Activated CD4-positive, CD25-positive, alpha-beta regulatory T cell treated with anti-CD3 and anti-CD28 coated beads, Interleukin-2, amount 50 U/mL, for 16 hours (primary cell): ENCODE measurements at regions not wholly inside any gene's neighbourhood (a gene's known extent, or its start where the extent isn't known, plus 50 kb on each side); places are given as distances from the start of the nearest gene placed in this dataset.

Experiments
- DNase-seq: peaks from one replicate; pipeline ENCODE4 v3.0.0-alpha.2; 2020; ENCODE audit warnings: low read depth, low spot score

GRCh38 chr5:6831678-6832671 lies 118.7 kb downstream of the TENT4A start:
- no peak for DNase-seq

GRCh38 chr5:6832994-6833393 lies 119.8 kb downstream of the TENT4A start:
- no peak for DNase-seq

GRCh38 chr5:6833406-6833805 lies 120.2 kb downstream of the TENT4A start:
- no peak for DNase-seq

- no peak for DNase-seq
These were observed 123.9 kb downstream of the TENT4A start for GRCh38 chr5:6837095-6837494.

GRCh38 chr5:6837519-6838110 lies 124.4 kb downstream of the TENT4A start:
- no peak for DNase-seq

- DNase-seq = no peak
These were observed 125.5 kb downstream of the TENT4A start for GRCh38 chr5:6838736-6839135.

DNA sequence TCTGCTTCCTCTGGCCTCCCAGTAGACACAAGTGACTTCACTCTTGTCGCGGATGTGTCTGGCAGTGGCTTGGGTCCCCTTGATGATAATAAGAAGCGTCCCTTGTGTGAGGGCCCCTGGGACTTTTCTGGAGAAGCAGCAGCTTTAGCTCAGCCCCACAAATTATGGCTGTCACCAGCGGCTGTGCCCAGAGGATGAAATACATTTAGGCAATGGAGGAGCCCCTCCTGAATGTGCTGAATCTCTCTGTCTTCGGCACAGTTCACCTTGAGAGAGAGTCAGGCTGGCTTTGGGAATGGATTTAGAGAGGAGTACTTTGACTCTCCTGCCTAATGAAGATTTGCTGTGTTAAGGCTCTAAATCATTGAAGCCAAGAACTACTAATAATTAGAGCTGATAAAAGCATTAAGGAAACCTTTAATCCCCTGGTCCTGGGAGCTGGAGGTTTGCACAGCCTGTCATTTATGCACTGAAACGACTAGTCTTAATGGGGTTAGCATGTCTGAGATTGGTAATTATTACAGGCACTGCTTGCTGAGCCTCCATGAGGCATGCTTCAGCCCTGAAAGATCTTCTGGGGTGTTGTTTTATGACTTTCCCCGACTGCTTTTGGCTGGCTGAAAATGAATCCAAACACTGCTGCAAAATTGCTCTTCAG lies 127.0 kb downstream of the TENT4A start:
- no peak for DNase-seq

DNA sequence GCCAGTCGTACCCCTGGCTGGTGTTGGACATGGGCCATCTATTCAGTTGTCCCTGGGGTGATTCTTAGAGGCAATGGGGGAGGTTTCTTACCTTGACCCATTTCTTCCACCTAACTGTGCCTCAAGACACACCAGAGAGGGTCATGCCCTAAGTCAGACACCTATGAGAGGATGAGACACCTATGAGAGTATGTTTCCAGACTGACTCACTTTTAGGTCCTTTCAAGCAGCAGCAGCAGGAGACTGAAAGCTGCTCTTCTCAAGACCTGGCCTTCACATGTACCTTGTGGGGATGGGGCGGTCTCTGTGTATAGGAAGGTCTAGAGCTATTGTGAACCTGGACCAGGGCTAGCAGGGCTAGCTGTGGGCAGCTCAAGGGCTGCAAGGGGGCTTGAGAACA lies 130.1 kb downstream of the TENT4A start:
- no peak for DNase-seq

DNA sequence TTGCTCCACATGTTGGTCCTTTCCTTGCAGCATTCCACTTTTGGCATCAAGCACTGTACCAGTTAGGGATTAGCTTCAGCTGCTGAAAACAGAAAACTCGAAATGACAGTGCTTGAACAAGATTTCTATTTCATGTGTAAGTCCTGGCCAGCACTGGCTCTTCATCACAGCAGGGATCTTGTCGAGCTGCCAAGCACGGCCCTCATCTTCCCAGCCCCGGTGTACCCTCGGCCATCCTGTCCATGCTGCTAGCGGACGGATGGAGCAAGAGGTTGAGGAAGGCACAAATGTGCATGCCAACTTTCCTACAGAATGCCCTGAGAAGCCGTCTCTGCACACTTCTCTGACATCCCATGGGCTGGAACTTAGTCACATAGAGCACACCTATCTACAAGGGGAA lies 130.6 kb downstream of the TENT4A start:
- DNase-seq = no peak

GRCh38 chr5:6845856-6846255 lies 132.6 kb downstream of the TENT4A start:
- DNase-seq = no peak

DNA sequence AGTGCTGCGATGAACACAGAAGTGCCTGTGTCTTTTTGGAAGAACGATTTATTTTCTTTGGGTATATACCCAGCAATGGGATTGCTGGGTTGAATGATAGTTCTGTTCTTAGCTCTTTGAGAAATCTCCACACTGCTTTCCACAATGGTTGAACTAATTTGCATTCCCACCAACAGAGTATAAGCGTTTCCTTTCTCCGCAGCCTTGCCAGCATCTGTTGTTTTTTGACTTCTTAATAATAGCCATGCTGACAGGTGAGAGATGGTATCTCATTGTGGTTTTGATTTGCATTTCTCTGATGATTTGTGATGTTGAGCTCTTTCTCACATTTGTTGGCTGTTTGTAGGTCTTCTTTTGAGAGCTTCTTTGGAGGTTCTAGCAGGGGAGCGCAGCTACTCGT lies 134.6 kb downstream of the TENT4A start:
- DNase-seq = no peak

DNA sequence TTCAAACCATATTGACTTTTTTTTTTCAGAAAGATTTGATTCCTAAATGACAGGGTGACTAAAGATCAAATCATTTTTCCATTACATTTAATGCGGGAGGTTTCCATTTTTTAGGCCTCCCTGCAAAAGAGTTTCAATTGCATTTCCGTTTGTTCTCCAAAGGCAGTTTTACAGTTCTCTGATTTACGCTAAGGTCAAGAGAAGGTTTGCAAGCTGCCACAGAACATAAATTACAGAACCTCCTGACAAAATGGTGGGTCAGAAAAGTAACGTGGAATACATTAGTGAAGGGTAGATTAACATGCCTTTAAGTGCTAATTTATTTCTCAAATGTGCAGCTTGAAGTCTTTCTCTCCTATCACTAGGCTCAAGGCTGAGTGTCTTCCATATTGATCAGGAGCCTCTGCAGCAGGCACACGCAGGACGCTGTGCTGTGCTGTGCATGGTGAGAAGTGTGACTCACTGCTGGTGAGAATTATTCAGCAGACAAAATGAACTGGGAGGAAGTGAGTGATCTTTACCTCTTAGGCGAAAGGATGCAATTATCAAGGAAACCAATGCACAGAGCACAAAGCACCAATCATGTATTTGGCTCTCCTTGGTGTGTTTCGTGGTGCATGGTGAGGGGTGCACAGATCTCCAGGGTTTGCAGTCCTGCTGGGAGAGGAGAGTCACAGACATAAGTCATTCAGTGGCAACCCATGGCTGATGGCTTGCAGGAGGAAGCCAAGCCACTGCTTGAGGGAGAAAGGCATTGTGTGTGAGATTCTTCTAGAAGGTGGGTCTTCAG lies 136.3 kb downstream of the TENT4A start:
- DNase-seq = no peak

- DNase-seq = no peak
These were observed 136.8 kb downstream of the TENT4A start for GRCh38 chr5:6850106-6850432.

GRCh38 chr5:6856653-6857052 lies 143.4 kb downstream of the TENT4A start:
- DNase-seq = no peak

DNA sequence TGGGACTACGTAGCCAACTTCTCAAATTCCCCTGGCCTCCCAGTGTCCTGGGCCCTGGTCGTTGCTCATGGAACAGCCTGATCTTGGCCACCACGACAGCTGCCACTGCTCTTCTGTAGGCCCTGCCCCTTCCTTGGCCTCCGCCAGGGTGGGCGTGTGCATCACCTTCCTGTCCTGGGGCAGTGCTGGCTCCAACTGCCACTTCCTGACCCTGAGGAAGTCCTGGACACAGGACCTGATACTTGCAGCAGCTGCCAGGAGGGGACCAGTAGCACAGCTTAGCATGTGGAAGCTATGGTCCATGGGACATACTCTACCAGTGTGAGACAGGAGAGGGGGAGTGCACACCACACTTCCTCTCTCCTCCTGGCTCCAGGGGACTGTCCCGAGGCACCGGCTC lies 145.2 kb downstream of the TENT4A start:
- no peak for DNase-seq

GRCh38 chr5:6859023-6859422 lies 145.8 kb downstream of the TENT4A start:
- DNase-seq = no peak

GRCh38 chr5:6859951-6860638 lies 146.9 kb downstream of the TENT4A start:
- DNase-seq = no peak

DNA sequence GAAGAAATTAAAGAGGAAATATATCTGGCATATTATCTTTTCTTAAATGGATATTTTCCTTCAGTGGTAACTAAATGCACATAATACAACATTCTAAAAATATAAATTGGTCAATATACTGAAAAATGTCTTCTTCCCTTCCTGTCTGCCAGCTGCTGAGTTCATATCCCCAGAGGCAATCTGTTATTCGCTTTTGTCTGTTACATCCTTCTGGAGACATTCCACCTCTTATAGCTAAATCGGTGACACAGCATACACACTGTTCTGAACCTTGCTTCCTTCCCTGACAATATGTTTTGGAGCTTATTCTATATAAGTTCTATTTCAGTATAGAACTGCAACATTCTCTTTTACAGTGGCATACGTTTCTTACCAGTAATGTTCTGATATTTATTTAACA lies 147.8 kb downstream of the TENT4A start:
- DNase-seq = no peak

DNA sequence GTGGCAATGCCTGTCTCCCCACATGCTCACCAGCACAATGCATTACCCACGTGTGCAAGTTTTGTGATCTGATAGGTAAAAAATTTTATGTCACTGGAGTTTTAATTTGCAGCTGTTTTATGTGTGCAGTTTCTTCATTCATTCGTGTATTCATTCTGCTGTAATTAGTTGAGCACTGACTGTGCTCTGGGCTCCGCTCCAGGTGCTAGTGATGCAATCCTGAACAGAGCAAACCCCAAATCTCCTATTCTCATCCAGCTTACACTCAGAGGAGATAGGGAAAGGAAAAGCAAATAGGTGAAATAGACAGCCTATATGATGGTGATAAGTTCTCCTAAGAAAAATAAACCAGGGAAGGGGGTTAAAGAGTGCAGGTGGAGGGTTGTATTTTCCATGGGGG lies 148.4 kb downstream of the TENT4A start:
- no peak for DNase-seq

DNA sequence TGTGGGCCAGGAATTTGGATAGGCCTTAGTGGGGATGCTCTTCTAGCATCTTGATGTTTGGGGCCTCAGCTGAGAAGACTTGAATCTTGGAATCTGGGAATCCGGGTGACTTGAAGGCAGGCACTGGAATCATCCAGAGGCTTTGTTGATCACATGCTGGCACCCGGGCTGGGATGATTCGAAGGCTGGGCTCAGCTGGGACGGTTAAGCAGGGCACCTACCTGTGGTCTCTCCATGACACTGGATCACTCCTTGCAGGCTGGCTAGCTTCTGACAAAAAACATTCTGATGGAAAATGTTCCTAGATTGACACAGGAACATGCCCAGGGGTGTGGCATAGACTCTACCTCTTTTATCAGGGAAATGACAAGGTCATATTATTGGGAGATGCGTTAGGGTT lies 149.1 kb downstream of the TENT4A start:
- DNase-seq = no peak

DNA sequence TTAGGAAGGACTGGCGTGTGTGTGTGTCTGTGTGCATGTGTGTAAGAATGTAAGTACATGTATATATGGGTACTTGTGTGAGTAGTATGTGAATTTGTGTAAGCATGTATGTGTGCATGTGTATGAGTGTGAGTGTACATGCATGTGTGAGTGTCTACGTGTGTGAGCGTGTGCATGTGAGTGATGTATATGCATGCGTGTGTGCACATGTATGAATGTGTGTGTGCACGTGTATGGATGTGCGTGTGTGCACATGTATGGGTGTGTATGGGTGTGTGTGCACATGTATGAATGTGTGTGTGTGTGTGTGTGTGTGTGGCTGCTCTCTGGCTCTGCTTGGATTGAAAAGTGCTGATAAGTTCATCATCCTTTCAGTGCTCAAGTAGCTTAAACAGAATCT lies 154.5 kb downstream of the TENT4A start:
- DNase-seq = no peak
